Neural cell (in vitro differentiated cells): ENCODE measurements at regions not wholly inside any gene's neighbourhood (a gene's known extent, or its start where the extent isn't known, plus 50 kb on each side); places are given as distances from the start of the nearest gene placed in this dataset.

ENCODE experiments used
- H2AFZ ChIP-seq: fragments of 200-600, 300-800 bp; sonication (generic), shearing (Covaris generic); 2 replicates; pipeline ENCODE4 v1.6.0; 2014; ENCODE audit warnings: low read depth, mild to moderate bottlenecking, antibody characterized with exemption, low read length, moderate library complexity
- H3F3A ChIP-seq: fragments of 200-600 bp; shearing (Covaris generic); 2 replicates; pipeline ENCODE4 v1.6.1; 2016; ENCODE audit warnings: mild to moderate bottlenecking, moderate library complexity, mixed read lengths, antibody characterized with exemption, low read length; ENCODE audit not compliant: insufficient read depth, poor library complexity, severe bottlenecking
- H3K27ac ChIP-seq: fragments of 200-600, 300-800 bp; sonication (generic), shearing (Covaris generic); 2 replicates; pipeline ENCODE4 v1.5.1; 2014; ENCODE audit warnings: mild to moderate bottlenecking, low read length, moderate library complexity
- H3K27me3 ChIP-seq: fragments of 300-800, 200-600 bp; sonication (generic), shearing (Covaris generic); 2 replicates; pipeline ENCODE4 v1.6.0; 2014; ENCODE audit warnings: mild to moderate bottlenecking, low read depth, low read length, moderate library complexity; ENCODE audit not compliant: insufficient read depth
- H3K36me3 ChIP-seq: fragments of 300-800, 200-600 bp; sonication (generic), shearing (Covaris generic); 2 replicates; pipeline ENCODE4 v1.5.1; 2014; ENCODE audit warnings: mild to moderate bottlenecking, antibody characterized with exemption, low read length, moderate library complexity; ENCODE audit not compliant: insufficient read depth
- H3K4me2 ChIP-seq: fragments of 300-800, 200-600 bp; sonication (generic), shearing (Covaris generic); 2 replicates; pipeline ENCODE4 v1.6.0; 2014; ENCODE audit warnings: mild to moderate bottlenecking, low read length
- H3K4me3 ChIP-seq: fragments of 300-800, 200-600 bp; sonication (generic), shearing (Covaris generic); 2 replicates; pipeline ENCODE4 v1.5.1; 2014; ENCODE audit warnings: mild to moderate bottlenecking, low read length, moderate library complexity
- H3K79me2 ChIP-seq: fragments of 200-600 bp; shearing (Covaris generic); replicated peaks from 2 replicates; pipeline ENCODE4 v1.6.0; 2014; ENCODE audit warnings: mild to moderate bottlenecking, low read length, moderate library complexity; ENCODE audit not compliant: insufficient read depth
- H3K9ac ChIP-seq: fragments of 300-800, 200-600 bp; sonication (generic), shearing (Covaris generic); 2 replicates; pipeline ENCODE4 v1.6.1; 2016; ENCODE audit warnings: mild to moderate bottlenecking, low read length, mixed read lengths
- H3K9me2 ChIP-seq: fragments of 200-600 bp; shearing (Covaris generic); 2 replicates; pipeline ENCODE4 v1.6.1; 2016; ENCODE audit warnings: mild to moderate bottlenecking, low read length, mixed read lengths; ENCODE audit not compliant: insufficient read depth
- H3K9me3 ChIP-seq: fragments of 200-600, 300-800 bp; sonication (generic), shearing (Covaris generic); 2 replicates; pipeline ENCODE4 v1.6.1; 2016; ENCODE audit warnings: mild to moderate bottlenecking, mixed run types, low read length, moderate library complexity, mixed read lengths
- H4K20me1 ChIP-seq: fragments of 200-600 bp; shearing (Covaris generic); 2 replicates; pipeline ENCODE4 v1.6.1; 2016; ENCODE audit warnings: mild to moderate bottlenecking, mixed run types; ENCODE audit not compliant: insufficient read depth
- CTCF ChIP-seq: fragments of 450-650 bp; IDR thresholded peaks from 2 replicates; pipeline ENCODE4 v1.5.1; 2014; ENCODE audit warnings: antibody characterized with exemption, mild to moderate bottlenecking, moderate library complexity; ENCODE audit not compliant: poor library complexity, severe bottlenecking
- EP300 ChIP-seq: fragments of 450-650 bp; conservative IDR thresholded peaks from 2 replicates; pipeline ENCODE4 v1.6.1; 2014; ENCODE audit warnings: antibody characterized with exemption, mild to moderate bottlenecking, moderate library complexity; ENCODE audit not compliant: poor library complexity, severe bottlenecking
- EZH2 ChIP-seq: fragments of 200-600, 300-800 bp; shearing (Covaris generic), sonication (generic); IDR thresholded peaks from 2 replicates; pipeline ENCODE4 v1.6.1; 2014; ENCODE audit warnings: antibody characterized with exemption, low read length, borderline replicate concordance, mild to moderate bottlenecking; ENCODE audit not compliant: insufficient read depth, poor library complexity, severe bottlenecking
- MXI1 ChIP-seq: fragments of 450-650 bp; conservative IDR thresholded peaks from 2 replicates; pipeline ENCODE4 v1.6.1; 2014; ENCODE audit warnings: antibody characterized with exemption, mild to moderate bottlenecking; ENCODE audit not compliant: poor library complexity, severe bottlenecking
- POLR2AphosphoS5 ChIP-seq: IDR thresholded peaks from 2 replicates; pipeline ENCODE4 v1.6.1; 2012
- RAD21 ChIP-seq: fragments of 450-650 bp; conservative IDR thresholded peaks from 2 replicates; pipeline ENCODE4 v1.6.1; 2014; ENCODE audit warnings: antibody characterized with exemption, mild to moderate bottlenecking, moderate library complexity
- SMC3 ChIP-seq: fragments of 450-650 bp; conservative IDR thresholded peaks from 2 replicates; pipeline ENCODE4 v1.6.1; 2014; ENCODE audit warnings: antibody characterized with exemption, mild to moderate bottlenecking, moderate library complexity; ENCODE audit not compliant: poor library complexity
- TAF1 ChIP-seq: IDR thresholded peaks from 2 replicates; pipeline ENCODE4 v1.6.1; 2012; ENCODE audit warnings: low read depth
- TF ChIP-seq, protein P1 (sequence below): IDR thresholded peaks from 2 replicates; pipeline ENCODE4 v1.6.1; 2012; ENCODE audit warnings: borderline replicate concordance

- Histone ChIP-seq H3K9me2 (no peaks in the 10 kb centered on the region), H3K27me3 (no peaks in the 10 kb centered on the region), H3K79me2 (no peaks in the 10 kb centered on the region), H3K27ac (no peak overlapping the region), H3K9me3 (no peaks in the 10 kb centered on the region), H2AFZ (no peak overlapping the region), H3K4me3 (no peak overlapping the region), H3K4me2 (no peak overlapping the region), H3F3A (no peaks in the 10 kb centered on the region), H4K20me1 (no peaks in the 10 kb centered on the region), H3K36me3 (no peaks in the 10 kb centered on the region), H3K9ac (no peak overlapping the region)
- TF ChIP-seq, protein P1, sequence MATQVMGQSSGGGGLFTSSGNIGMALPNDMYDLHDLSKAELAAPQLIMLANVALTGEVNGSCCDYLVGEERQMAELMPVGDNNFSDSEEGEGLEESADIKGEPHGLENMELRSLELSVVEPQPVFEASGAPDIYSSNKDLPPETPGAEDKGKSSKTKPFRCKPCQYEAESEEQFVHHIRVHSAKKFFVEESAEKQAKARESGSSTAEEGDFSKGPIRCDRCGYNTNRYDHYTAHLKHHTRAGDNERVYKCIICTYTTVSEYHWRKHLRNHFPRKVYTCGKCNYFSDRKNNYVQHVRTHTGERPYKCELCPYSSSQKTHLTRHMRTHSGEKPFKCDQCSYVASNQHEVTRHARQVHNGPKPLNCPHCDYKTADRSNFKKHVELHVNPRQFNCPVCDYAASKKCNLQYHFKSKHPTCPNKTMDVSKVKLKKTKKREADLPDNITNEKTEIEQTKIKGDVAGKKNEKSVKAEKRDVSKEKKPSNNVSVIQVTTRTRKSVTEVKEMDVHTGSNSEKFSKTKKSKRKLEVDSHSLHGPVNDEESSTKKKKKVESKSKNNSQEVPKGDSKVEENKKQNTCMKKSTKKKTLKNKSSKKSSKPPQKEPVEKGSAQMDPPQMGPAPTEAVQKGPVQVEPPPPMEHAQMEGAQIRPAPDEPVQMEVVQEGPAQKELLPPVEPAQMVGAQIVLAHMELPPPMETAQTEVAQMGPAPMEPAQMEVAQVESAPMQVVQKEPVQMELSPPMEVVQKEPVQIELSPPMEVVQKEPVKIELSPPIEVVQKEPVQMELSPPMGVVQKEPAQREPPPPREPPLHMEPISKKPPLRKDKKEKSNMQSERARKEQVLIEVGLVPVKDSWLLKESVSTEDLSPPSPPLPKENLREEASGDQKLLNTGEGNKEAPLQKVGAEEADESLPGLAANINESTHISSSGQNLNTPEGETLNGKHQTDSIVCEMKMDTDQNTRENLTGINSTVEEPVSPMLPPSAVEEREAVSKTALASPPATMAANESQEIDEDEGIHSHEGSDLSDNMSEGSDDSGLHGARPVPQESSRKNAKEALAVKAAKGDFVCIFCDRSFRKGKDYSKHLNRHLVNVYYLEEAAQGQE = no peak
- TF ChIP-seq EP300 (no peak), POLR2AphosphoS5 (no peak), EZH2 (no peak), TAF1 (no peak), MXI1 (no peak), RAD21 (no peak), CTCF (no peak), SMC3 (no peak)
These were observed 81.7 kb upstream of the TMEM72 start for GRCh38 chr10:44829426-44829825.

DNA sequence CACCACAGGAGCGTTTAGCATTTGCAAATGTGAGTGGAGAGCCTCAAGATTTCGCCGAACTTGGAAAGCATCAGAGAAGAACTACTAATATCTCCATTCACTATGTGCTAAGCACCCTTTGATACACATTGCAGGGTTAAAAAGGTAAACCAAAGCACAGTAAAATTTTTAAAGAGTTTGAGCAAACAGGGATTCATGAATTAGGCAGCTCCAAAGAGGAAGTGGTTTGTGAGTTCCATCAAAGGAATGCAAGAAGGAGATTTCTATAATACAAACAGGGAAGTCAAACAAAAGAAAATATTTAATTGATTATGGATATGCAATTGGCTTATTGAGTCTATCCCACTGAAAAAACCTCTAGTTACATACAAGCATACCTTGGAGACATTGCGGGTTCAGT lies 81.1 kb upstream of the TMEM72 start:
- Histone ChIP-seq H3K27me3 (no peaks in the 10 kb centered on the region), H3K36me3 (no peaks in the 10 kb centered on the region), H3K9ac (no peak overlapping the region), H3K27ac (no peak overlapping the region), H4K20me1 (no peaks in the 10 kb centered on the region), H3K9me3 (no peaks in the 10 kb centered on the region), H2AFZ (no peak overlapping the region), H3K4me3 (no peak overlapping the region), H3F3A (no peaks in the 10 kb centered on the region), H3K79me2 (no peaks in the 10 kb centered on the region), H3K9me2 (no peaks in the 10 kb centered on the region), H3K4me2 (no peak overlapping the region)
- TF ChIP-seq EZH2 (no peak), TAF1 (no peak), EP300 (no peak), SMC3 (no peak), CTCF (no peak), POLR2AphosphoS5 (no peak), RAD21 (no peak), MXI1 (no peak)
- TF ChIP-seq, protein P1 = no peak
